ENCODE measurements at regions not wholly inside any gene's neighbourhood (a gene's known extent, or its start where the extent isn't known, plus 50 kb on each side); places are given as distances from the start of the nearest gene placed in this dataset.

DNA sequence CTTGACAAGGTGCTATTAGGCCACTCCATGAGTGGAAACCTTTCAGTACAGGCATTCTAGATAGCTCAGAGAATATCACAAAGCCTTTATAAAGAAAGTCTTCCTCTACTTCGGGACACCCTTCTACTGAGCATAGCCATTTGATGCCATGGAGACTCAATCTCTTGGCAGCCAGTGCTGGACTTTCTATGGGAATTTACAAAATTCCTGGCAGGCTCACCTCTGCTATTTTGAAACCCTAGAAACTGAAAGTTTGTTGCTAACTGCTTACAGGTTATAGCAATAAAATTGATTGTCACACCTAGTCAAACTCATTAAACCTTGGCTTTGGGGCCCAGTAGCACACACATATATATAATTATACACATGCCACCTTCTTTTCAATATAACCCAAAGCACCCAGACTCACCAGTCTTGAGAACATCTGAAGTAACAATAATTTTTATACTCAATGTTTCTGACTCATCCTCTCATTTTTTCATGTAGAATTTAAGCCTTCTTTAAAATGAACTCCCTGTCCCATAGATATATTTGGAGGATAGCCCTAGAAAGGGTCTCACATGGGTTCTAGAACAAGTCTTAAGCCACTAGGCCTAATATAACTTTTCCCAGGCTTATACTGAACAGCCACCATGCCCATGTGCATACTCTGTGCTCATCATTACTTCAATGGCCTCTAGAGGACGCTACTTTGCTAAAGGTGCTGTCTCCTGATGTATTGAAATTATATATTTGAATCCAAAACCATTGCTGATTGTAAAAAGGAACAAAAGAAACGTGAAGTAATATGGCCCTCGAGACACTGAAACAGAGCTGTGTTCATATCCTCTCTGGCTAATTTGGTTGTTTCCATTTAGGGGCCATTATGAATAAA, 368.1 kb upstream of the MARCKS start:
- DNase-seq, result no peak

DNA sequence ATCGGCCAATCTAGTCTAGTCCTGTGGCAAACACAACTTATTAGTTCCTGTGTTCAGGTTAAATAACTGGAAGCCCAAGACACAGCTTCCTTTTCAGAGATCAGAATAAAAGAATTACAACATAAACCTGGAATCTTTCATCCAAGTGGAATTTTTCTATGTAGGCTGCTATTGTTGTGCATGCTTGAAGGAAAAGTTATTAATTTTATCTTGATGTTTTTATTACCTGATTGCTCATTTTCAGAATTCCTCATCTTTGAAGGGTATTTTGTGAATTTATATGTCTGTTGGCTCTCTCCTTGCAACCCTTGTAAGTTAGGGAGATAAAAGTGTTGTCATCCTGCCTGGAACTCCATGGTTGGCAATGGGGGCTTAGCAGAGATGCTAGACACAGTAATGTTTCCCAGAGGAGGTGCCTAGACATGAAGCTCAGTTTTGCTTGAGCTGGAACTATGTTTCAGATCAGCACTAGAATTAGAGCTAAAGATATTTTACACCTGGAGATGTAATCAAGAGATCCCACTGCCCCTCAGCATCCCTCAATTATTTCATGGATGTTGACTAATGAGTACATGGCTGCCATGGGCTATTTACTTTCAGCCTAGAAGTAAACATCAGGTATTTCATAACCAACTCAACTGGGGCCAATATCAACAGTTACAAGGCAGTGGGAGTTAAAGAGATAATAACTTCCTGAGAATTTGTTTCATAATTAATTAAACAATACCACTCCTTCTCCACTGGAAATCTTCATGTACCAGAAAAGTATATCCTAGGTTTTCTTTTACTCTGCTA, 367.0 kb upstream of the MARCKS start:
- DNase-seq, result no peak

- no peak for DNase-seq
These were observed 365.8 kb upstream of the MARCKS start for GRCh38 chr6:113491376-113491775.

GRCh38 chr6:113493991-113494390, 363.2 kb upstream of the MARCKS start:
- DNase-seq, result no peak

DNA sequence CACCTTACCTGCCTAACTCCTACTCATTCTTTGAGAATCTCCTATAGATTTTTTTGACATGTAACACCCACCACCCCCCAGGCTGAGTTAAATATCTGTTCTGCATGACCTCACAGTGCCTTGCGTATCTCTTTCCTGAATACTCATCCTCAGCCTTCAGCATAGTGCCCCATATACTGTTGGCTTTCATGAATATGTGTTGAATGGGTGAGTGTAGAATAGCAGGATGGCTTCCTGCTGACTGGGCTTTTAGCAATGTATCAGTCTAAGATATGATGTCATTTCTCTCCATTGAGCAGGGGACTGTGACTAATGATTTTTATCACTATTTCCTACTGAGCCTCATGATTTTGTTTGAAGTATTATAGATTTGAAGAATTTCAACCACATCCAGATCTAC, 361.6 kb upstream of the MARCKS start:
- DNase-seq, result no peak

DNA sequence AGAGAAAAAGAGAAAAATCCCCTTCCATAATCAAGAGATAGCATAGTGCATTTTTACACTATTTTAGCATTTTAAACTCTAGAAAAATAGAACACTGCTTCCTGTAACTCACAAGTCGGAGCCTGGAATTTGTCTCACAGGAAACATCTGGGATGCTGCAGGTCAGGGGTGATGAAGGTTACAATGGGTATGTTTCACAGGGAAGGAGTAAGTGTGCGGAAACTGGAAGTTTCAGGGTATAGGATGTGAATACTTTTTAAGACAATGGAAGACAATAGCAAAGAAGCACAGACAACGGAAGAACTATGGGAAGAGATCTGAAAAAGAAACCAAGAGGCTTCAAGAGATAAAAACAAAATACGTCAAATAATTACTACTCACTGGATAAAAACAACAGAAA, 361.0 kb upstream of the MARCKS start:
- no peak for DNase-seq

GRCh38 chr6:113500221-113500620, 356.9 kb upstream of the MARCKS start:
- no peak for DNase-seq

DNA sequence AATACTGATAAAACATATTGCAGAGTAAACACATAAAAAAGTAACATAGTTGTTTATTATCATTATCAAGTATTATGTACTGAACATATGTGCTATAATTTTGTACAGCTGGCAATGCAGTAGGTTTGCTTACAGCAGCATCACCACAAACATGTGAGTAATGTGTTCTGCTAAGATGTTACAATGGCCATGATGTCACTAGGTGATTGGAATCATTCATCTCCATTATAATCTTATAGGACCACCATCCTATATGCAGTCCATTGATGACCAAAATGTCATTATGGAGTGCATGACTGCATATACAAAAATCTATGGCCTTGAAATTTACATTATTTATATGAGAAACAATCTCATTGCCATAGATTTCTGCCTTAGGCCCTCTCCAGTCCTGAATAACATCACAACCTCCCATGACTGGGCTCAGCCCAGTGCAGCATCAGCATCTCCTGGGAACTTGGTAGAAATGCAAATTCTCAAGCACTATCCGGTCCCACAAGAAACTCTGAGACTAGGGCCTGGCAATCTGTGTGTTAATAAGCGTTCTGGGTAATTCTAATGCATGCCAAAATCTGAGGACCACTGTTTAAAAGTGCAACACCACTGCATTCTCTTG, 352.0 kb upstream of the MARCKS start:
- DNase-seq, result no peak

DNA sequence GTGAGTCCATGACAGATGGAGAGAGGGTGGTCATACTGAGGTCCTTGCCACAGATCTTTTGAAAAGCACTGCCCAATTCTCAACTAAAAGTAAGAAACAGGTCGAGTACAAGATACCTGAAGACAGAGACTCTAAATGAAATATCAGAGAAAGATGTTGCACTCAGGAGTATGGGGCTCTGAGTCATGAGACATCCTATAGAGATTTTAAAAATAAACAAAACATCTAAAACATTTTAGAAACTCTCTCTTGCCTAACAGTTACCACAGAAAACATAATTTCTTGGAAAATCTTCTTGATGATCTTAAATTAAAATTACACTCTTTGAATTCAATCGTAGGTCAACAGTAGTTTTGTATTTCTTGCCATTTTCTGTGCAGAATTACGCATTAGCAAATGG, 348.9 kb upstream of the MARCKS start:
- DNase-seq, result no peak

GRCh38 chr6:113511100-113511499, 346.0 kb upstream of the MARCKS start:
- DNase-seq, result no peak

DNA sequence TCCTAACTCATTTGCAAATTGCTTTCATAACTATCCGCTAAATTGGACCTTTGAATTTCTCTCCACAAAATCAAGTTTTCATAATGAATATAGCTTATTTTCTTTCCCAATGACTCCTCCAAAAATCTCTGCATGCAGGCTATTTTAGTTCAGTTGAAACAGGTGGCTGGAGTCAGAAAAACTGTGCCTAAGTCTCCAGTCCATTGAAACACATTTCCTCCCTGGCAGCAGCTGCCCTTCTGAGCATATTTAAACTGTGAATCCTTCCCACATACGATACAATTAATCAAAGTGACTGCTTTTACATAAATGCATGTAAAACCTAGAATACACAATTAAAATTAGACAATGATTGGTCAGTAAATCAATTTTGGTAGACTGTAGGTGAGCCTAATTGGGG, 344.6 kb upstream of the MARCKS start:
- DNase-seq, result no peak

DNA sequence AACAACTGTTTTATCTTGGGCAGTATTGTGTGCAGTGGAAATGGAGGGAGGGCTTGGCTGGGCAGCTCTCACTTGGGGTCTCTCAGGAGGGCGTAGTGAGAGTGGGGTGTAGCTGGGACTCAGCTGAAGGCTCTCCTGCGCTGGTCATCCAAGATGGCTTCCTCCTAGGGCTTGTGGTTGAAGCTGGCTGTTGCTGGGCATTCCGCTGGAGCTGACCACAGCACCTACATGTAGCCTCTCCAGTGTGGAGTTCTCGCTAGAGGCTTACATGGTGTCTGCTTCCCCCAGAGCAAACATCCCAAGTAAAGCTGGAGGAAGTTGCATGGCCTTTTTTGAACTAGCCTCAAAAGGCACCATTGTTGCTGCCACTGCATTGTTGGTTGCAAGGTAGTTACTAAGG, 344.1 kb upstream of the MARCKS start:
- no peak for DNase-seq

DNA sequence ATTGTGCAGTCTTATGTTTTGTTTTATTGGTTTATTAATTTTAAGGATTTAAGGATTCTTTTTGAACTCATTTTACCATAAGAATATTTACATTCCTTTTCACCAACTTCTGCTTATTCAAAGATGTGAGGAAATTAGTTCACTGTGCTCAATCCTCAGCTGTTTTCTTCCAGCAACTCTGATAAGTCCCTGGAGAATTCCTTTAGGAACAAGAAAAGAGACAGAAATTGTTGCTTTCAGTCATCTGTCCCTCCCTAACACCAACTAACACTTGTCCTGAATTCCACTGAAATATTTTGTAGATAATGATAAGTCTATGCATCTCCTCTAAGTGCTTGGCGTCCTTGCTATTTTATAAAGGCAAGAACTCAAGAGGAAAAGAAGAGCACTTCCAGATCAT, 334.8 kb upstream of the MARCKS start:
- no peak for DNase-seq

- no peak for DNase-seq
These were observed 332.3 kb upstream of the MARCKS start for GRCh38 chr6:113524826-113525225.

- DNase-seq, result no peak
These were observed 330.6 kb upstream of the MARCKS start for GRCh38 chr6:113526553-113526952.

DNA sequence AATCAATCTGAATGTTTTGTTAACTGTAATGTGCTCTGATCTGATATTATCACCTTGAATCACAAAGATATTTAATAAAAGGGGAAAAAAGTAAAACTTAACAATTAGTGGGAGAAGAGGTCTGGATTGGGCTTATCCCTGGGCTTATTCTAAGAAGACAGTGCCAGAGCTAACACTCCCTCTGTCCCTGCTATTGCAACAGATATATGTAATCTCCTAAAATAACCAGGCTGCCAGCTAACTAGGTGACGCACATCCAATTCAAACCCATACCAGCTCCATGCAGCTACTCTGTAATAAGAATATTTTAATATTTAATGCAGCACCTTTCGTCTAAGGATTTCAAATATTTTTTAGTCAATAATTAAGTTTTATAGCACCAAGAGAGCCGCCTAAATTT, 330.1 kb upstream of the MARCKS start:
- DNase-seq, result no peak

DNA sequence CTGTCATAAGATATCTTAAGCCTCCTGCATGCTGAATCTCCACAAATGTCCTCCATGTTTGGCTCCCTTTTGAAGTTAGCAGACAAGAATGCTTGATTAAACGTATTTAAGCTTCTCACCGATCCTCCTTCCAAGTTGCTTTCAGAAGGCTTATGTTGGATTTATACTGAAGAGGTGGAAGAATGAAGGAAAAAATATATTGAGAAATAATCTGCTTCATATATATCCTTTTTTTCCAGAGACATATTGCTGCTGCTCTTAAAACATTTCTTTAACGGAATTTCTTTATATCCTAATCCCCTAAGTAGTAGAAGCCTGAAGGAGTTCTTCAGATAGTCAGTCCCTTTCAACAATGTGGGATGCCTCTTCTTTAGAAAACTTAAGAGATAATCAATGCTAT, 329.0 kb upstream of the MARCKS start:
- DNase-seq, result no peak

- no peak for DNase-seq
These were observed 327.9 kb upstream of the MARCKS start for GRCh38 chr6:113529196-113529595.

DNA sequence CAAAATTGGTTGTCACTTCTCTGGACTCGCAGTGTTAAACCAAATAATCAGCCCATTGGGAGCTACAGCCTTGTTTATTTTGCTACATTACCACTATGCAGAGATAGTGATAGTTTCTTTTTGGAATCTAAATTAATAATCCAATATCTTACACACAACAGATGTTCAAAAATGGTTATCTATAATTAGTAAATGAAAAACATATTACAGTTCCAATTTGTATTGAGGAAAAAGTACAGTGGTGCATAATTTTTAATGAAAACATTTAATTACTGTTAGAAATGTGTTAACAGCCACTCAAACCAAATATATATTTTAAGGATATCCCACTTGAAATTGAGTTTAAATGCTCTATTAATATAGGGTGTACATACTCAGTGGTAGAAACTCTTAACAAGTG, 327.3 kb upstream of the MARCKS start:
- DNase-seq, result no peak

- no peak for DNase-seq
These were observed 326.4 kb upstream of the MARCKS start for GRCh38 chr6:113530769-113531168.

- no peak for DNase-seq
These were observed 317.9 kb upstream of the MARCKS start for GRCh38 chr6:113539202-113539601.

- no peak for DNase-seq
These were observed 317.5 kb upstream of the MARCKS start for GRCh38 chr6:113539623-113540022.

GRCh38 chr6:113540466-113540865, 316.7 kb upstream of the MARCKS start:
- DNase-seq, result no peak

DNA sequence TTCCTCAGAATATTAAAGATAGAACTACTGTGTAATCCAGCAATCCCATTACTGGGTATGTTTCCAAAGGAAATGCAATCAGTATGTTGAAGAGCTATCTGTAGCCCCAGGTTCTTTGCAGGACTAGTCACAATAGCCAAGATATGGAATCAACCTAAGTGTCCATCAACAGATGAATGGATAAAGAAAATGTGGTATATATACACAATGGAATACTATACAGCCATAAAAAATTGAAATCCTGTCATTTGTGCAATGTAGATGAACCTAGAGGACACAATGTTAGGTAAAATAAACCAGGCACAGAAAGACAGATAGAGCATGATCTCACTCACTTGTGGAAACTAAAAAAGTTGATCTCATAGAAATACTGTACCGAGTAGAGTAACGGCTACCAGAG, 306.0 kb upstream of the MARCKS start:
- DNase-seq, result no peak

All from NCI-H510A (cell line).